ENCODE measurements at regions not wholly inside any gene's neighbourhood (a gene's known extent, or its start where the extent isn't known, plus 50 kb on each side); places are given as distances from the start of the nearest gene placed in this dataset.

DNA sequence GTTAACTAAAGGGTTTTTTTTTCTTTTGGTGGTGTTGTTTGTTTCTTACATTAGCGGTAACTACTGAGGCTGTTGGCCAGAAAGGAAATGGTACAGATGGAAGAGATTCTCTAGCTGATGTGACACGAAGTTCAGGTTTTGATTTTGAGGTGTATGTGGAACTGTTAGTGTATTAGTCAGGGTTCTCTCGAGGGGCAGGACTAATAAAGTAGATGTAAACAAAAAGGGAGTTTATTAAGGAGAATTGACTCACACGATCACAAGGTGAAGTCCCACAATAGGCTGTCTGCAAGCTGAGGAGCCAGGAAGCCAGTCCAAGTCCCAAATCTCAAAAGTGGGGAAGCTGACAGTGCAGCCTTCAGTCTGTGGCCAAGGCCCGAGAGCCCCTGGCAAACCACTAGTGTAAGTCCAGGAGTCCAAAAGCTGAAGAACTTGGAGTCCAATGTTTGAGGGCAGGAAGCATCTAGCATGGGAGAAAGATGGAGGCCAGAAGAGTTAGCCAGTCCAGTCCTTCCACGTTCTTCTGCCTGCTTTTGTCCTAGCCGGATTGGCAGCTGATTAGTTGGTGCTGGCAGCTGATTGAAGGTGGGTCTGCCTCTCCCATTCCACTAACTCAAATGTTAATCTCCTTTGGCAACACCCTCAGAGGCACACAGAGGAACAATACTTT, 577.6 kb downstream of the EFNB2 start:
- intact Hi-C loops (cut with micrococcal nuclease), result no loop called here
- peaks cover 10% of the 10 kb centered on the region for H3K9me3 ChIP-seq (replicated peaks)
- H3K4me1 ChIP-seq, result no peaks in the 10 kb centered on the region
- H3K27ac ChIP-seq (replicated peaks), result no peak overlapping the region
- TF ChIP-seq CTCF (IDR thresholded peaks at IDR 0.05; ENCODE audit: borderline replicate concordance), result no peak
- H3K27me3 ChIP-seq (ENCODE audit: low read depth), result no peaks in the 10 kb centered on the region
- H3K4me3 ChIP-seq, result no peak overlapping the region
- DNase-seq, result no peak
- no peaks in the 10 kb centered on the region for H3K36me3 ChIP-seq

GRCh38 chr13:105956921-105957320, 578.5 kb downstream of the EFNB2 start:
- no peak for TF ChIP-seq CTCF (IDR thresholded peaks at IDR 0.05; ENCODE audit: borderline replicate concordance)
- no peaks in the 10 kb centered on the region for H3K27me3 ChIP-seq (ENCODE audit: low read depth)
- no peak overlapping the region for H3K27ac ChIP-seq (replicated peaks)
- H3K9me3 ChIP-seq (replicated peaks), result peaks cover 11% of the 10 kb centered on the region
- no peak for DNase-seq
- H3K36me3 ChIP-seq, result no peaks in the 10 kb centered on the region
- intact Hi-C loops (cut with micrococcal nuclease), result no loop called here
- no peaks in the 10 kb centered on the region for H3K4me1 ChIP-seq
- no peak overlapping the region for H3K4me3 ChIP-seq

GRCh38 chr13:105952973-105953290, 582.5 kb downstream of the EFNB2 start:
- H3K27me3 ChIP-seq (ENCODE audit: low read depth), result no peaks in the 10 kb centered on the region
- no peak overlapping the region for H3K4me3 ChIP-seq
- no peak overlapping the region for H3K27ac ChIP-seq (replicated peaks)
- TF ChIP-seq CTCF (IDR thresholded peaks at IDR 0.05; ENCODE audit: borderline replicate concordance), result no peak
- no peak for DNase-seq
- H3K4me1 ChIP-seq, result no peaks in the 10 kb centered on the region
- intact Hi-C loops (cut with micrococcal nuclease), result no loop called here
- peaks cover 11% of the 10 kb centered on the region for H3K9me3 ChIP-seq (replicated peaks)
- H3K36me3 ChIP-seq, result no peaks in the 10 kb centered on the region

DNA sequence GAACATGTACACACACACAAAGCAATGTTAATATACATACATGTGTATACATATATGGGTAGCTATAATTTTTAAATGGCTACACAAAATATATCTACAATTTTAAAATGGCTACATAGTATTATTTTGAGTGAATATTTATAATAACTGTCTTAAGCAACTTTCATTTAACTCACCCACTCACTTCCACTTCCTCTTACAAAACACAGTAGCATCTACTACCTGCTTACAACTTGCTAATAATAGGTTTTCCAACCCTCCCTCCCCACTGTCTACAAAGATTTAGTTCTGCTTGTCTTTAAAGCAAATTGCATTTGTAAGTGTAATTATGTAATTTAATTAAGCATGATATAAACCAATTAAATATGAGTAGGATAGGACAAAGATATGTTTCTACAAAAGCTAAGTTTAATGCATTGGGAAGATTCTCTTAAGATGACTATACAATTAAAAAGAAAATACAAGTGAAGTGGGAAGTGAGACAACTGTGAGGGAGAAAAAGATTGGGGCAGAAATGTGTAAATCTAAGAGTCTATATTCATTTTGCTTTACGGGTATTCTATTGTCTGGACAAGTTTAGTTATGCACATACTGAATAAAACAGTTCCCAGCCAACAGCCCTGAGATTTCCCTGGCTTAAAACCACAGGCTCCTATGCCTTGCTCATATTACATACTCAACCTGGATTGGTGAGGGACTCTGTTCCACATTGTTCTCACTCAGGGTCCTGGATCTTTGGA, 583.1 kb downstream of the EFNB2 start:
- no peak overlapping the region for H3K4me3 ChIP-seq
- no peak for TF ChIP-seq CTCF (IDR thresholded peaks at IDR 0.05; ENCODE audit: borderline replicate concordance)
- peaks cover 11% of the 10 kb centered on the region for H3K9me3 ChIP-seq (replicated peaks)
- intact Hi-C loops (cut with micrococcal nuclease), result no loop called here
- no peak overlapping the region for H3K27ac ChIP-seq (replicated peaks)
- H3K27me3 ChIP-seq (ENCODE audit: low read depth), result no peaks in the 10 kb centered on the region
- DNase-seq, result no peak
- H3K36me3 ChIP-seq, result no peaks in the 10 kb centered on the region
- H3K4me1 ChIP-seq, result no peaks in the 10 kb centered on the region

DNA sequence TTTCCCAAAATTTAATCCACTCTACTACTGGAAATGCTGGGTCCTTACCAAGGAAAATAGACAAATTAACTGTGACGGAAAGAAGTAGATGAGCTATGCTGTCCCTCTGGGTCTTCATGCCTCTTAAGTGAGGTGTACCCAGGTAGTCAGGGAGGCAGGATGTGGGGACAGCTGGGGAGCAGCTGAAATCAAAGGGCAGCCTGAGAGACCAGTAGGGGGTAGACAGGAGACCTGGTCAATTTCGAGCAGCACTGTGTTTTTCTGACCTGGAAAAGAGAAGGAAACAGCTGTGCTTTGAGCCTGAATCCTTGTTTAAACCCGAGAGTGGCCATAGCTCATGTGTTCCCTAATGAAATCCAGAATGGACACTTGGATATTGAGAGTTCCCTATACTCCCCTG, 587.3 kb downstream of the EFNB2 start:
- no peak overlapping the region for H3K4me3 ChIP-seq
- peaks cover 3% of the 10 kb centered on the region for H3K9me3 ChIP-seq (replicated peaks)
- intact Hi-C loops (cut with micrococcal nuclease), result no loop called here
- TF ChIP-seq CTCF (IDR thresholded peaks at IDR 0.05; ENCODE audit: borderline replicate concordance), result no peak
- H3K27ac ChIP-seq (replicated peaks), result no peak overlapping the region
- H3K27me3 ChIP-seq (ENCODE audit: low read depth), result no peaks in the 10 kb centered on the region
- no peak for DNase-seq
- H3K4me1 ChIP-seq, result no peaks in the 10 kb centered on the region
- H3K36me3 ChIP-seq, result no peaks in the 10 kb centered on the region
